H1 (cell line): ENCODE measurements at regions not wholly inside any gene's neighbourhood (a gene's known extent, or its start where the extent isn't known, plus 50 kb on each side); places are given as distances from the start of the nearest gene placed in this dataset.

Experiments
- ATF2 ChIP-seq: IDR thresholded peaks from 2 replicates; pipeline ENCODE4 v1.6.1; 2012; ENCODE audit warnings: low read length, inconsistent platforms
- ATF3 ChIP-seq: IDR thresholded peaks from 2 replicates; pipeline ENCODE4 v1.6.1; 2011; ENCODE audit warnings: low read depth, mild to moderate bottlenecking, low read length; ENCODE audit not compliant: insufficient read depth
- E2F6 ChIP-seq: IDR thresholded peaks from 2 replicates; pipeline ENCODE4 v1.6.1; 2012; ENCODE audit warnings: inconsistent platforms
- POU5F1 ChIP-seq: IDR thresholded peaks from 2 replicates; pipeline ENCODE4 v1.6.1; 2011; ENCODE audit warnings: low read depth, mild to moderate bottlenecking, low read length, moderate library complexity

GRCh38 chr6:49329186-49329585 lies 133.9 kb downstream of the MMUT start (continued):
- TF ChIP-seq ATF3 (no peak), ATF2 (no peak), POU5F1 (no peak), E2F6 (no peak)
